HS-27A (cell line): ENCODE measurements at regions not wholly inside any gene's neighbourhood (a gene's known extent, or its start where the extent isn't known, plus 50 kb on each side); places are given as distances from the start of the nearest gene placed in this dataset.
"Not testable (repeated sequence)": the region's sequence is repeated elsewhere in the genome, so short reads cannot be mapped to it uniquely, and the experiment has no call there.

ENCODE experiments used
- DNase-seq: peaks from one replicate; pipeline ENCODE4 v3.0.0-alpha.2; 2012; ENCODE audit warnings: low read depth, missing footprints

- DNase-seq, result not testable (repeated sequence)
Observed at GRCh38 chr16:29218649-29219048, 187.9 kb downstream of the NPIPB11 start.

GRCh38 chr16:29218171-29218570, 188.3 kb downstream of the NPIPB11 start:
- not testable (repeated sequence) for DNase-seq

- not testable (repeated sequence) for DNase-seq
Observed at GRCh38 chr16:29217752-29218126, 188.8 kb downstream of the NPIPB11 start.

GRCh38 chr16:29217104-29217751, 189.3 kb downstream of the NPIPB11 start:
- not testable (repeated sequence) for DNase-seq

GRCh38 chr16:29213770-29214169, 192.7 kb downstream of the NPIPB11 start:
- DNase-seq, result not testable (repeated sequence)

GRCh38 chr16:29213251-29213650, 193.3 kb downstream of the NPIPB11 start:
- not testable (repeated sequence) for DNase-seq

- DNase-seq, result not testable (repeated sequence)
Observed at GRCh38 chr16:29212084-29213027, 194.2 kb downstream of the NPIPB11 start.

GRCh38 chr16:29211456-29211855, 195.1 kb downstream of the NPIPB11 start:
- DNase-seq, result not testable (repeated sequence)

- not testable (repeated sequence) for DNase-seq
Observed at GRCh38 chr16:29210299-29211150, 196.0 kb downstream of the NPIPB11 start.

GRCh38 chr16:29206120-29206519, 200.4 kb downstream of the NPIPB11 start:
- DNase-seq, result not testable (repeated sequence)

- DNase-seq, result not testable (repeated sequence)
Observed at GRCh38 chr16:29205151-29205550, 201.4 kb downstream of the NPIPB11 start.

- DNase-seq, result no peak
Observed at GRCh38 chr16:29204806-29205135, 201.7 kb downstream of the NPIPB11 start.

- not testable (repeated sequence) for DNase-seq
Observed at GRCh38 chr16:29203933-29204805, 202.3 kb downstream of the NPIPB11 start.

- DNase-seq, result not testable (repeated sequence)
Observed at GRCh38 chr16:29203046-29203932, 203.2 kb downstream of the NPIPB11 start.

GRCh38 chr16:29202642-29203041, 203.9 kb downstream of the NPIPB11 start:
- not testable (repeated sequence) for DNase-seq

- not testable (repeated sequence) for DNase-seq
Observed at GRCh38 chr16:29202025-29202632, 204.4 kb downstream of the NPIPB11 start.

GRCh38 chr16:29201296-29202024, 205.1 kb downstream of the NPIPB11 start:
- DNase-seq, result not testable (repeated sequence)

GRCh38 chr16:29200681-29201080, 205.8 kb downstream of the NPIPB11 start:
- DNase-seq, result not testable (repeated sequence)

GRCh38 chr16:29200135-29200601, 206.3 kb downstream of the NPIPB11 start:
- not testable (repeated sequence) for DNase-seq
